ENCODE measurements at regions not wholly inside any gene's neighbourhood (a gene's known extent, or its start where the extent isn't known, plus 50 kb on each side); places are given as distances from the start of the nearest gene placed in this dataset.

DNA sequence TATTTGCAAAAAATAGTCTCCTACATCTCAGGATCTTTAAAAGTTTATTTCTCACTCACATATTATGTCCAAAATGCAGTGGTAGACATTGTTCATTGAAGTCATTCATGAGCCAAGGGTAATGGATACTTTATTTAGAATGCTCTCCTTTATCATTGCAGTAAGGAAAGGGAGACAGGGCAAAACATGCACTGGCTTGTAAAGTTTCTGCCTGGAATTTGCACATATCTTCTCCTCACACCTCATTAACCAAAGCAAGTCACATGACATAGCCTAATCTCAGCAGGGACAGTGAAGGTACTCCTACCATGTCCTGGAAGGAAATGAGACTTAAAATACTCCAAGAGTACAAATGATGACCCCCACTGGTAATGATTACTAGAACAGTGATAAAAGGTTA, 333.7 kb upstream of the EPHA3 start (continued):
- TF ChIP-seq, protein P1, sequence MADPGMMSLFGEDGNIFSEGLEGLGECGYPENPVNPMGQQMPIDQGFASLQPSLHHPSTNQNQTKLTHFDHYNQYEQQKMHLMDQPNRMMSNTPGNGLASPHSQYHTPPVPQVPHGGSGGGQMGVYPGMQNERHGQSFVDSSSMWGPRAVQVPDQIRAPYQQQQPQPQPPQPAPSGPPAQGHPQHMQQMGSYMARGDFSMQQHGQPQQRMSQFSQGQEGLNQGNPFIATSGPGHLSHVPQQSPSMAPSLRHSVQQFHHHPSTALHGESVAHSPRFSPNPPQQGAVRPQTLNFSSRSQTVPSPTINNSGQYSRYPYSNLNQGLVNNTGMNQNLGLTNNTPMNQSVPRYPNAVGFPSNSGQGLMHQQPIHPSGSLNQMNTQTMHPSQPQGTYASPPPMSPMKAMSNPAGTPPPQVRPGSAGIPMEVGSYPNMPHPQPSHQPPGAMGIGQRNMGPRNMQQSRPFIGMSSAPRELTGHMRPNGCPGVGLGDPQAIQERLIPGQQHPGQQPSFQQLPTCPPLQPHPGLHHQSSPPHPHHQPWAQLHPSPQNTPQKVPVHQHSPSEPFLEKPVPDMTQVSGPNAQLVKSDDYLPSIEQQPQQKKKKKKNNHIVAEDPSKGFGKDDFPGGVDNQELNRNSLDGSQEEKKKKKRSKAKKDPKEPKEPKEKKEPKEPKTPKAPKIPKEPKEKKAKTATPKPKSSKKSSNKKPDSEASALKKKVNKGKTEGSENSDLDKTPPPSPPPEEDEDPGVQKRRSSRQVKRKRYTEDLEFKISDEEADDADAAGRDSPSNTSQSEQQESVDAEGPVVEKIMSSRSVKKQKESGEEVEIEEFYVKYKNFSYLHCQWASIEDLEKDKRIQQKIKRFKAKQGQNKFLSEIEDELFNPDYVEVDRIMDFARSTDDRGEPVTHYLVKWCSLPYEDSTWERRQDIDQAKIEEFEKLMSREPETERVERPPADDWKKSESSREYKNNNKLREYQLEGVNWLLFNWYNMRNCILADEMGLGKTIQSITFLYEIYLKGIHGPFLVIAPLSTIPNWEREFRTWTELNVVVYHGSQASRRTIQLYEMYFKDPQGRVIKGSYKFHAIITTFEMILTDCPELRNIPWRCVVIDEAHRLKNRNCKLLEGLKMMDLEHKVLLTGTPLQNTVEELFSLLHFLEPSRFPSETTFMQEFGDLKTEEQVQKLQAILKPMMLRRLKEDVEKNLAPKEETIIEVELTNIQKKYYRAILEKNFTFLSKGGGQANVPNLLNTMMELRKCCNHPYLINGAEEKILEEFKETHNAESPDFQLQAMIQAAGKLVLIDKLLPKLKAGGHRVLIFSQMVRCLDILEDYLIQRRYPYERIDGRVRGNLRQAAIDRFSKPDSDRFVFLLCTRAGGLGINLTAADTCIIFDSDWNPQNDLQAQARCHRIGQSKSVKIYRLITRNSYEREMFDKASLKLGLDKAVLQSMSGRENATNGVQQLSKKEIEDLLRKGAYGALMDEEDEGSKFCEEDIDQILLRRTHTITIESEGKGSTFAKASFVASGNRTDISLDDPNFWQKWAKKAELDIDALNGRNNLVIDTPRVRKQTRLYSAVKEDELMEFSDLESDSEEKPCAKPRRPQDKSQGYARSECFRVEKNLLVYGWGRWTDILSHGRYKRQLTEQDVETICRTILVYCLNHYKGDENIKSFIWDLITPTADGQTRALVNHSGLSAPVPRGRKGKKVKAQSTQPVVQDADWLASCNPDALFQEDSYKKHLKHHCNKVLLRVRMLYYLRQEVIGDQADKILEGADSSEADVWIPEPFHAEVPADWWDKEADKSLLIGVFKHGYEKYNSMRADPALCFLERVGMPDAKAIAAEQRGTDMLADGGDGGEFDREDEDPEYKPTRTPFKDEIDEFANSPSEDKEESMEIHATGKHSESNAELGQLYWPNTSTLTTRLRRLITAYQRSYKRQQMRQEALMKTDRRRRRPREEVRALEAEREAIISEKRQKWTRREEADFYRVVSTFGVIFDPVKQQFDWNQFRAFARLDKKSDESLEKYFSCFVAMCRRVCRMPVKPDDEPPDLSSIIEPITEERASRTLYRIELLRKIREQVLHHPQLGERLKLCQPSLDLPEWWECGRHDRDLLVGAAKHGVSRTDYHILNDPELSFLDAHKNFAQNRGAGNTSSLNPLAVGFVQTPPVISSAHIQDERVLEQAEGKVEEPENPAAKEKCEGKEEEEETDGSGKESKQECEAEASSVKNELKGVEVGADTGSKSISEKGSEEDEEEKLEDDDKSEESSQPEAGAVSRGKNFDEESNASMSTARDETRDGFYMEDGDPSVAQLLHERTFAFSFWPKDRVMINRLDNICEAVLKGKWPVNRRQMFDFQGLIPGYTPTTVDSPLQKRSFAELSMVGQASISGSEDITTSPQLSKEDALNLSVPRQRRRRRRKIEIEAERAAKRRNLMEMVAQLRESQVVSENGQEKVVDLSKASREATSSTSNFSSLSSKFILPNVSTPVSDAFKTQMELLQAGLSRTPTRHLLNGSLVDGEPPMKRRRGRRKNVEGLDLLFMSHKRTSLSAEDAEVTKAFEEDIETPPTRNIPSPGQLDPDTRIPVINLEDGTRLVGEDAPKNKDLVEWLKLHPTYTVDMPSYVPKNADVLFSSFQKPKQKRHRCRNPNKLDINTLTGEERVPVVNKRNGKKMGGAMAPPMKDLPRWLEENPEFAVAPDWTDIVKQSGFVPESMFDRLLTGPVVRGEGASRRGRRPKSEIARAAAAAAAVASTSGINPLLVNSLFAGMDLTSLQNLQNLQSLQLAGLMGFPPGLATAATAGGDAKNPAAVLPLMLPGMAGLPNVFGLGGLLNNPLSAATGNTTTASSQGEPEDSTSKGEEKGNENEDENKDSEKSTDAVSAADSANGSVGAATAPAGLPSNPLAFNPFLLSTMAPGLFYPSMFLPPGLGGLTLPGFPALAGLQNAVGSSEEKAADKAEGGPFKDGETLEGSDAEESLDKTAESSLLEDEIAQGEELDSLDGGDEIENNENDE (IDR thresholded peaks at IDR 0.05; ENCODE audit: insufficient replicate concordance, low read length), result no peak
- TF ChIP-seq POU5F1 (IDR thresholded peaks at IDR 0.05; ENCODE audit: low read depth, low read length), result no peak
- no peak for TF ChIP-seq EGR1 (IDR thresholded peaks at IDR 0.05; ENCODE audit: borderline replicate concordance, low read depth, low read length)
- TF ChIP-seq HDAC6 (IDR thresholded peaks at IDR 0.05; ENCODE audit: low read depth, low read length), result no peak
- no peak for TF ChIP-seq RNF2 (IDR thresholded peaks at IDR 0.05; ENCODE audit: borderline replicate concordance, low read depth, low read length, missing control alignments, poor library complexity, severe bottlenecking)
- no peak for TF ChIP-seq TAF7 (optimal IDR thresholded peaks at IDR 0.05; ENCODE audit: borderline replicate concordance, low read depth, low read length)
- TF ChIP-seq POLR2A (IDR thresholded peaks at IDR 0.05; ENCODE audit: control extremely low read depth in 1 of 2, low read depth in 2 of 2, low read length in 2 of 2), result no peak
- TF ChIP-seq GTF2F1 (IDR thresholded peaks at IDR 0.05; ENCODE audit: borderline replicate concordance, low read depth, low read length), result no peak
- no peak for TF ChIP-seq TBP (IDR thresholded peaks at IDR 0.05; ENCODE audit: low read depth, low read length)
- TF ChIP-seq, protein P2, sequence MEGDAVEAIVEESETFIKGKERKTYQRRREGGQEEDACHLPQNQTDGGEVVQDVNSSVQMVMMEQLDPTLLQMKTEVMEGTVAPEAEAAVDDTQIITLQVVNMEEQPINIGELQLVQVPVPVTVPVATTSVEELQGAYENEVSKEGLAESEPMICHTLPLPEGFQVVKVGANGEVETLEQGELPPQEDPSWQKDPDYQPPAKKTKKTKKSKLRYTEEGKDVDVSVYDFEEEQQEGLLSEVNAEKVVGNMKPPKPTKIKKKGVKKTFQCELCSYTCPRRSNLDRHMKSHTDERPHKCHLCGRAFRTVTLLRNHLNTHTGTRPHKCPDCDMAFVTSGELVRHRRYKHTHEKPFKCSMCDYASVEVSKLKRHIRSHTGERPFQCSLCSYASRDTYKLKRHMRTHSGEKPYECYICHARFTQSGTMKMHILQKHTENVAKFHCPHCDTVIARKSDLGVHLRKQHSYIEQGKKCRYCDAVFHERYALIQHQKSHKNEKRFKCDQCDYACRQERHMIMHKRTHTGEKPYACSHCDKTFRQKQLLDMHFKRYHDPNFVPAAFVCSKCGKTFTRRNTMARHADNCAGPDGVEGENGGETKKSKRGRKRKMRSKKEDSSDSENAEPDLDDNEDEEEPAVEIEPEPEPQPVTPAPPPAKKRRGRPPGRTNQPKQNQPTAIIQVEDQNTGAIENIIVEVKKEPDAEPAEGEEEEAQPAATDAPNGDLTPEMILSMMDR (IDR thresholded peaks at IDR 0.05; ENCODE audit: control extremely low read depth in 1 of 3, insufficient read depth in 1 of 3, low read depth in 1 of 3, low read length in 3 of 3), result no peak

All from H1 (cell line).